Tibial nerve (tissue), 4 donors: ENCODE measurements at regions not wholly inside any gene's neighbourhood (a gene's known extent, or its start where the extent isn't known, plus 50 kb on each side); places are given as distances from the start of the nearest gene placed in this dataset.

Experiments used
- EP300 ChIP-seq, 2 donors: sonication (generic); formaldehyde crosslinking; IDR thresholded peaks; one replicate each; pipeline ENCODE4 v1.6.1; 2017; ENCODE audit warnings: antibody characterized with exemption in 2 of 2, mild to moderate bottlenecking in 1 of 2
- TF ChIP-seq, protein P1 (sequence below), 5 experiments: fragments of 200-600 bp in 3 of 5; fragments of 450-650 bp in 2 of 5; sonication (generic) in 3 of 5; IDR thresholded peaks; one replicate each; pipeline ENCODE4 v1.5.1; 2016 to 2019; ENCODE audit warnings: antibody characterized with exemption in 5 of 5, mild to moderate bottlenecking in 3 of 5, moderate library complexity in 2 of 5

DNA sequence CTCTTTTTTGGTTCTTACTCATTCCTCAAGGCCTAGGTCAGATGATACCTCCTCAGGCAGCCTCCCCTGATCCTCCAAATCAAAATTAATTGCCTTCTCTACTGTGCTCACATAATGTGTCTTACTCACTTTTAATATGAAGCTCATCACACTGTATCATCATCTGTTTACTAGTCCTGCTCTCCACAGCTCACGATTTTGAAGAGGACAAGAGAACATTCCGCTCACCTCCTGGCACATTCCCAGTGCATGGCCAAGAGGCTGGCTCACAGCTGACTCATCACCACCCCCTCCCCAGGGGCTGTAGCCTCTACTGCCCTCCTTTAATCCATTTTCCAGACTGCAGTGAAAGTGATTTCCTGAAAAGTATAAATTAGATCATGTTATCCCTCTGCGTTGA is 133.1 kb downstream of the ALDH8A1 start:
- TF ChIP-seq, protein P1, sequence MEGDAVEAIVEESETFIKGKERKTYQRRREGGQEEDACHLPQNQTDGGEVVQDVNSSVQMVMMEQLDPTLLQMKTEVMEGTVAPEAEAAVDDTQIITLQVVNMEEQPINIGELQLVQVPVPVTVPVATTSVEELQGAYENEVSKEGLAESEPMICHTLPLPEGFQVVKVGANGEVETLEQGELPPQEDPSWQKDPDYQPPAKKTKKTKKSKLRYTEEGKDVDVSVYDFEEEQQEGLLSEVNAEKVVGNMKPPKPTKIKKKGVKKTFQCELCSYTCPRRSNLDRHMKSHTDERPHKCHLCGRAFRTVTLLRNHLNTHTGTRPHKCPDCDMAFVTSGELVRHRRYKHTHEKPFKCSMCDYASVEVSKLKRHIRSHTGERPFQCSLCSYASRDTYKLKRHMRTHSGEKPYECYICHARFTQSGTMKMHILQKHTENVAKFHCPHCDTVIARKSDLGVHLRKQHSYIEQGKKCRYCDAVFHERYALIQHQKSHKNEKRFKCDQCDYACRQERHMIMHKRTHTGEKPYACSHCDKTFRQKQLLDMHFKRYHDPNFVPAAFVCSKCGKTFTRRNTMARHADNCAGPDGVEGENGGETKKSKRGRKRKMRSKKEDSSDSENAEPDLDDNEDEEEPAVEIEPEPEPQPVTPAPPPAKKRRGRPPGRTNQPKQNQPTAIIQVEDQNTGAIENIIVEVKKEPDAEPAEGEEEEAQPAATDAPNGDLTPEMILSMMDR (IDR thresholded peaks at IDR 0.05) = no peak
- no peak for TF ChIP-seq EP300 (IDR thresholded peaks at IDR 0.05)
